H1 (cell line): ENCODE measurements at regions not wholly inside any gene's neighbourhood (a gene's known extent, or its start where the extent isn't known, plus 50 kb on each side); places are given as distances from the start of the nearest gene placed in this dataset.

Experiments used
- CTCF ChIA-PET: fragments of 300-600 bp; sonication (Branson Sonifier 250); formaldehyde crosslinking; loops from one replicate; lab custom pipeline; 2021; ENCODE audit not compliant: partially characterized antibody; lab: Charles Lee
- POLR2A ChIA-PET: fragments of 300-600 bp; sonication (Branson Sonifier 250); formaldehyde crosslinking; loops from one replicate; lab custom pipeline; 2021; ENCODE audit warnings: inconsistent platforms; ENCODE audit not compliant: partially characterized antibody; lab: Charles Lee
- DNase-seq, 2 experiments: peaks; one replicate each; pipeline versions ENCODE4 v3.0.0 to v3.0.0-alpha.2; 2010 to 2022; ENCODE audit warnings: low spot score in 2 of 2, low read depth in 1 of 2, mixed read lengths in 1 of 2
- FAIRE-seq: peaks from 2 replicates; lab custom pipeline; 2011; peaks lifted over from hg19 to GRCh38; lab: Jason Lieb, UNC
- H2AFZ ChIP-seq: 2 replicates; pipeline ENCODE4 v1.8.1; 2012; ENCODE audit warnings: low read length, inconsistent platforms
- H2AK5ac ChIP-seq: 2 replicates; pipeline ENCODE4 v1.6.1; 2013; ENCODE audit warnings: low read depth, low read length
- H2BK120ac ChIP-seq: replicated peaks from 2 replicates; pipeline ENCODE3; 2013; ENCODE audit warnings: low read depth, low read length, inconsistent platforms
- H2BK12ac ChIP-seq: 2 replicates; pipeline ENCODE4 v1.6.1; 2013; ENCODE audit warnings: low read depth, low read length
- H2BK15ac ChIP-seq: 2 replicates; pipeline ENCODE4 v1.6.1; 2013; ENCODE audit warnings: low read length
- H2BK20ac ChIP-seq: 2 replicates; pipeline ENCODE4 v1.6.1; 2013; ENCODE audit warnings: low read length
- H2BK5ac ChIP-seq: 2 replicates; pipeline ENCODE4 v1.6.1; 2013; ENCODE audit warnings: low read depth, low read length
- H3K14ac ChIP-seq: 2 replicates; pipeline ENCODE4 v1.6.1; 2013; ENCODE audit warnings: inconsistent platforms; ENCODE audit not compliant: insufficient read length
- H3K18ac ChIP-seq: 2 replicates; pipeline ENCODE4 v1.6.1; 2013; ENCODE audit warnings: low read length; ENCODE audit errors: extremely low read depth
- H3K23ac ChIP-seq: 2 replicates; pipeline ENCODE4 v1.6.1; 2013; ENCODE audit warnings: inconsistent platforms; ENCODE audit not compliant: insufficient read length
- H3K23me2 ChIP-seq: 2 replicates; pipeline ENCODE4 v1.6.1; 2013; ENCODE audit warnings: low read depth, low read length
- H3K27ac ChIP-seq: 2 replicates; pipeline ENCODE4 v1.6.1; 2011; ENCODE audit warnings: low read depth, low read length, inconsistent platforms
- H3K27me3 ChIP-seq, 4 experiments: replicated peaks in 1 of 4; 1 replicate in 1 of 4; 2 replicates in 3 of 4; pipeline versions ENCODE4 v1.6.1 to v1.8.1; 2011 to 2013; ENCODE audit warnings: low read length in 3 of 4, mild to moderate bottlenecking in 3 of 4, inconsistent platforms in 2 of 4, mixed read lengths in 2 of 4, moderate library complexity in 1 of 4; ENCODE audit not compliant: control insufficient read depth in 3 of 4, insufficient read depth in 3 of 4; ENCODE audit errors: extremely low read depth in 1 of 4
- H3K36me3 ChIP-seq, 4 experiments: 2 replicates each; pipeline versions ENCODE4 v1.6.1 to v1.8.1; 2011 to 2013; ENCODE audit warnings: mild to moderate bottlenecking in 4 of 4, low read length in 3 of 4, moderate library complexity in 2 of 4, control low read depth in 1 of 4, inconsistent platforms in 1 of 4; ENCODE audit not compliant: insufficient read depth in 4 of 4, control insufficient read depth in 2 of 4
- H3K4ac ChIP-seq: replicated peaks from 2 replicates; pipeline ENCODE3; 2013; ENCODE audit warnings: low read length, low read depth, mixed read lengths, inconsistent platforms; ENCODE audit not compliant: insufficient read length
- H3K4me1 ChIP-seq, 4 experiments: replicated peaks in 1 of 4; 1 replicate in 1 of 4; 2 replicates in 3 of 4; pipeline versions ENCODE4 v1.6.1 to v1.8.1; 2011 to 2013; ENCODE audit warnings: low read length in 3 of 4, inconsistent platforms in 2 of 4, mixed read lengths in 1 of 4; ENCODE audit not compliant: insufficient read depth in 4 of 4, control insufficient read depth in 3 of 4
- H3K4me2 ChIP-seq, 2 experiments: 2 replicates each; pipeline versions ENCODE4 v1.6.1 to v1.8.1; 2011 to 2013; ENCODE audit warnings: low read depth in 2 of 2, low read length in 2 of 2, control low read depth in 1 of 2, inconsistent platforms in 1 of 2, mild to moderate bottlenecking in 1 of 2; ENCODE audit not compliant: insufficient read depth in 1 of 2
- H3K4me3 ChIP-seq, 4 experiments: fragments of 200-600, 300-600 bp in 1 of 4; sonication (generic), shearing (Covaris generic), sonication (Bioruptor Twin) in 1 of 4; 2 replicates each; pipeline versions ENCODE4 v1.5.1 to v1.8.1; 2011 to 2016; ENCODE audit warnings: low read length in 4 of 4, low read depth in 3 of 4, control low read depth in 2 of 4, inconsistent platforms in 2 of 4, mild to moderate bottlenecking in 2 of 4, mixed read lengths in 1 of 4, moderate library complexity in 1 of 4; ENCODE audit not compliant: insufficient read depth in 2 of 4; ENCODE audit errors: extremely low read depth in 1 of 4
- H3K56ac ChIP-seq: replicated peaks from 2 replicates; pipeline ENCODE3; 2013; ENCODE audit warnings: low read depth, mild to moderate bottlenecking, mixed read lengths, low read length, inconsistent platforms; ENCODE audit not compliant: insufficient read length
- H3K79me1 ChIP-seq: 2 replicates; pipeline ENCODE4 v1.6.1; 2013; ENCODE audit warnings: low read depth, low read length, control low read depth
- H3K79me2 ChIP-seq, 2 experiments: 2 replicates each; pipeline versions ENCODE4 v1.6.1 to v1.8.1; 2012 to 2013; ENCODE audit warnings: low read length in 2 of 2, mild to moderate bottlenecking in 2 of 2, inconsistent platforms in 1 of 2; ENCODE audit not compliant: insufficient read depth in 2 of 2, control insufficient read depth in 1 of 2
- H3K9ac ChIP-seq, 4 experiments: replicated peaks in 1 of 4; 1 replicate in 1 of 4; 2 replicates in 3 of 4; pipeline versions ENCODE4 v1.6.1 to v1.8.1; 2011 to 2013; ENCODE audit warnings: low read depth in 3 of 4, low read length in 3 of 4, control low read depth in 2 of 4, mild to moderate bottlenecking in 2 of 4, moderate library complexity in 2 of 4, inconsistent platforms in 1 of 4; ENCODE audit errors: extremely low read depth in 1 of 4
- H3K9me3 ChIP-seq, 2 experiments: 2 replicates each; pipeline versions ENCODE4 v1.6.1 to v1.8.1; 2012 to 2013; ENCODE audit warnings: mild to moderate bottlenecking in 2 of 2, moderate library complexity in 2 of 2, control low read depth in 1 of 2, inconsistent platforms in 1 of 2, low read depth in 1 of 2, low read length in 1 of 2, mixed read lengths in 1 of 2; ENCODE audit not compliant: insufficient read depth in 2 of 2
- H4K20me1 ChIP-seq, 2 experiments: replicated peaks in 1 of 2; 2 replicates each; pipeline versions ENCODE3 to v1.8.1; 2011 to 2013; ENCODE audit warnings: inconsistent platforms in 2 of 2, low read length in 2 of 2, mild to moderate bottlenecking in 1 of 2; ENCODE audit not compliant: insufficient read depth in 2 of 2, control insufficient read depth in 1 of 2
- H4K5ac ChIP-seq: 2 replicates; pipeline ENCODE4 v1.6.1; 2013; ENCODE audit warnings: low read length, low read depth, mixed read lengths, inconsistent platforms; ENCODE audit not compliant: insufficient read length
- H4K8ac ChIP-seq: 2 replicates; pipeline ENCODE4 v1.8.0; 2013; ENCODE audit warnings: mild to moderate bottlenecking, moderate library complexity, low read length, inconsistent platforms; ENCODE audit not compliant: insufficient read depth; ENCODE audit errors: extremely low read depth
- H4K91ac ChIP-seq: replicated peaks from 2 replicates; pipeline ENCODE3; 2013; ENCODE audit warnings: low read length, mixed read lengths, inconsistent platforms; ENCODE audit not compliant: insufficient read length
- ASH2L ChIP-seq: fragments of 200-600, 300-600 bp; sonication (generic); IDR thresholded peaks from one replicate; pipeline ENCODE4 v1.7.1; 2017; ENCODE audit warnings: low read length
- CHD1 ChIP-seq: IDR thresholded peaks from 2 replicates; pipeline ENCODE4 v1.6.1; 2012; ENCODE audit warnings: low read depth, low read length, improper control_type of control experiment
- CTBP2 ChIP-seq: IDR thresholded peaks from 2 replicates; pipeline ENCODE4 v1.7.0; 2011; ENCODE audit warnings: borderline replicate concordance, mild to moderate bottlenecking, moderate library complexity, mixed read lengths, low read length; ENCODE audit not compliant: insufficient read depth, insufficient read length
- CTCF ChIP-seq, 3 experiments: IDR thresholded peaks; 1 replicate in 2 of 3; 2 replicates in 1 of 3; pipeline versions ENCODE4 v1.5.1 to v1.6.1; 2011; ENCODE audit warnings: low read length in 3 of 3, mild to moderate bottlenecking in 3 of 3, inconsistent platforms in 2 of 3, low read depth in 1 of 3, moderate library complexity in 1 of 3; ENCODE audit not compliant: insufficient read depth in 1 of 3; ENCODE audit errors: control extremely low read depth in 1 of 3
- EGR1 ChIP-seq: IDR thresholded peaks from 2 replicates; pipeline ENCODE4 v1.6.1; 2011; ENCODE audit warnings: low read depth, low read length, borderline replicate concordance
- JUN ChIP-seq: IDR thresholded peaks from 2 replicates; pipeline ENCODE4 v1.6.1; 2011; ENCODE audit warnings: low read depth, mild to moderate bottlenecking, improper control_type of control experiment, low read length
- RAD21 ChIP-seq, 2 experiments: IDR thresholded peaks in 1 of 2; conservative IDR thresholded peaks in 1 of 2; 2 replicates each; pipeline ENCODE4 v1.6.1; 2011; ENCODE audit warnings: low read depth in 2 of 2, low read length in 2 of 2, improper control_type of control experiment in 1 of 2, inconsistent platforms in 1 of 2, mild to moderate bottlenecking in 1 of 2, moderate library complexity in 1 of 2
- SIX5 ChIP-seq: IDR thresholded peaks from 2 replicates; pipeline ENCODE4 v1.6.1; 2011; ENCODE audit warnings: mild to moderate bottlenecking, low read depth, low read length
- SP4 ChIP-seq: IDR thresholded peaks from 2 replicates; pipeline ENCODE4 v1.6.1; 2012; ENCODE audit warnings: low read length, inconsistent platforms
- TEAD4 ChIP-seq: IDR thresholded peaks from 2 replicates; pipeline ENCODE4 v1.6.1; 2012; ENCODE audit warnings: low read depth, low read length, inconsistent platforms, mixed read lengths
- WGBS, 2 experiments: shearing (Covaris generic) in 1 of 2; methylation state at CpG; one replicate each; pipeline versions ENCODE4 v1.1.6 to v1.1.7; 2013 to 2015; ENCODE audit warnings: low lambda C conversion rate in 2 of 2, mixed read lengths in 2 of 2, inconsistent platforms in 1 of 2, low coverage in 1 of 2, missing lambda C conversion rate in 1 of 2; ENCODE audit not compliant: insufficient replicate concordance in 2 of 2, insufficient coverage in 1 of 2, insufficient read length in 1 of 2; ENCODE audit errors: extremely low coverage in 1 of 2, missing lambda C conversion rate in 1 of 2; 5-methylcytosine and 5-hydroxymethylcytosine counted together

GRCh38 chr3:137105277-137105977 lies 147.6 kb downstream of the IL20RB start:
- Histone ChIP-seq H3K4me2 (peak overlapping the region; percentile 58 to 76), H3K56ac (no peak overlapping the region), H4K20me1 (no peaks in the 10 kb centered on the region), H4K91ac (peak overlapping the region; percentile 67), H3K27ac (no peak overlapping the region; the same call in 1 of the 2 replicates), H3K9me3 (no peaks in the 10 kb centered on the region), H3K79me2 (no peaks in the 10 kb centered on the region), H3K23me2 (no peaks in the 10 kb centered on the region; the same call in 1 of the 2 replicates), H3K14ac (no peak overlapping the region), H3K23ac (no peak overlapping the region), H3K18ac (peak overlapping the region; percentile 85), H3K36me3 (no peaks in the 10 kb centered on the region; a peak in 1 of 8 replicates), H3K4me1 (peaks cover 3 to 15% (median 9%) of the 10 kb centered on the region in 4 experiments), H2BK15ac (0 out of 2 replicates have a peak overlapping the region, but pooled peaks have one; percentile 84), H2AFZ (peak overlapping the region; percentile 89; the same call in 1 of the 2 replicates), H3K9ac (no peak overlapping the region), H2BK12ac (peak overlapping the region; percentile 78), H2BK20ac (peak overlapping the region; percentile 55; the same call in 1 of the 2 replicates), H2BK120ac (peak overlapping the region; percentile 77), H3K27me3 (no peaks in the 10 kb centered on the region), H3K4me3 (peak overlapping the region; percentile 6 to 55 (median 29); a peak in 5 of 8 replicates), H4K5ac (peak overlapping the region; percentile 46), H3K4ac (peak overlapping the region; percentile 70), H3K79me1 (no peaks in the 10 kb centered on the region), H2AK5ac (no peak overlapping the region), H4K8ac (no peak overlapping the region), H2BK5ac (peak overlapping the region; percentile 60; the same call in 1 of the 2 replicates)
- DNase-seq (no peak), FAIRE-seq (peak; percentile 74)
- CTCF ChIA-PET = interaction anchor here (0.5 to 2.6 kb wide), 35 partner anchors 9 to 947 kb away, joined by 3 to 14 read pairs (median 4); no protein-coding TSS in a partner anchor
- 9% methylated on average over 10 of the region's 10 CpGs; no CpG with 5 or more reads in 1 of the 2 experiments for WGBS, 2 experiments
- POLR2A ChIA-PET = no interaction called here
- TF ChIP-seq SIX5 = no peak
- TF ChIP-seq JUN = no peak
- TF ChIP-seq TEAD4 = no peak
- peak in 2 of 3 experiments; percentile 59 to 72; a peak in 2 of 4 replicates for TF ChIP-seq CTCF (IDR thresholded peaks at IDR 0.05; ENCODE audit: control extremely low read depth in 1 of 3, insufficient read depth in 1 of 3, low read depth in 1 of 3, low read length in 3 of 3)
- TF ChIP-seq EGR1 = no peak
- no peak for TF ChIP-seq SP4
- TF ChIP-seq CHD1 = no peak
- no peak for TF ChIP-seq CTBP2
- TF ChIP-seq ASH2L = peak; percentile 53
- TF ChIP-seq RAD21 (IDR thresholded peaks at IDR 0.05 in 1 of 2, conservative IDR thresholded peaks at IDR 0.05 in 1 of 2; ENCODE audit: low read depth in 2 of 2, low read length in 2 of 2) = peak; percentile 77 to 83
